ENCODE measurements at regions not wholly inside any gene's neighbourhood (a gene's known extent, or its start where the extent isn't known, plus 50 kb on each side); places are given as distances from the start of the nearest gene placed in this dataset.

- TF ChIP-seq CTCF (conservative IDR thresholded peaks at IDR 0.05 in 1 of 2, IDR thresholded peaks at IDR 0.05 in 1 of 2; ENCODE audit: low read depth in 1 of 2, low read length in 2 of 2) (no peak), EZH2 (IDR thresholded peaks at IDR 0.05; ENCODE audit: low read length, missing control alignments) (no peak)
Observed at GRCh38 chr18:42559069-42559690, 556.3 kb downstream of the RIT2 start.

Measured in fibroblast of lung (primary cell).